Globus pallidus (tissue), 1 donor: ENCODE measurements at regions not wholly inside any gene's neighbourhood (a gene's known extent, or its start where the extent isn't known, plus 50 kb on each side); places are given as distances from the start of the nearest gene placed in this dataset.

Source experiments
- DNase-seq: peaks from one replicate; pipeline ENCODE4 v3.0.0-alpha.2; 2015; ENCODE audit warnings: low spot score

- no peak for DNase-seq
Observed at GRCh38 chr1:29707796-29708195, 471.5 kb downstream of the PTPRU start.

GRCh38 chr1:29706936-29707335 is 470.6 kb downstream of the PTPRU start:
- no peak for DNase-seq

- DNase-seq = no peak
Observed at GRCh38 chr1:29704430-29704829, 468.1 kb downstream of the PTPRU start.

- DNase-seq = peak; percentile 17
Observed at GRCh38 chr1:29703596-29704370, 467.5 kb downstream of the PTPRU start.

DNA sequence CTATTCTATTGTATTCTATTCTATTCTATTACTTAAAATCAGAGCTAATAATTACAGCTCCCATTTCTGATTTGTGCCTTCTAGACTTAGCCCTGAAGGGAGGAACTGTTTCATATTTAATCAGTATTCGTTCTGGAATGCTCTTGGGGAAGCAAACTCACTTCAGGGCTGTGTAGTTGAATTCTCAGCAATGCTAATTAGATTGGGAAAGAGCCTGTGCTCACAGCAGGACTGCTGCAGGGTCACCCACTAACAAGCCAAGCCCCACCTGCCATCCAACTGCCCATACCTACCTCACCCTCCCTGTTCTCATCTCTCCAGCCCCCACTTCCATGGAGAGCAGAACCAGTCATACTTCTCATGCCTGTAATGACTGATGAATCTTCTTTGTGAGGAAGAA is 464.2 kb downstream of the PTPRU start:
- no peak for DNase-seq

DNA sequence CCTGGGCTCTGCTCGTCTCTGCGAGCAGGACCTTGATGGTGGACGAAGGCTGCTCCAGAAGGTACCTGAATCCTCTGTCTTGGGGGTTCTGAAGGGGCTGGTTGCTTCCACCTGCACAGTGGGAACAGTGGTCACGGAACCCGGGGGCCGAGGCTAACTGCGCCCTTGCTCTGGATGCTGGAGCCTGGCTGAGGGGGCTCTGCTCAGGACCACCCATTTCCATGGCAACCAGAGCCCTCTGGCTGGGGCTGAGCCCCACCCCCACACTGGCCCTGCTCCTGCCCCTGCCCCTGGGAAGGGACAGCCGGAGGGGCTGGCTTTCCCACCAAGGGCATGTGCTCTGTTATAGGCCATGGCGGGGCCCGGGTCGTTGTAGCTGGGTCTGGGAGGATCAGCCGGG is 462.3 kb downstream of the PTPRU start:
- no peak for DNase-seq

DNA sequence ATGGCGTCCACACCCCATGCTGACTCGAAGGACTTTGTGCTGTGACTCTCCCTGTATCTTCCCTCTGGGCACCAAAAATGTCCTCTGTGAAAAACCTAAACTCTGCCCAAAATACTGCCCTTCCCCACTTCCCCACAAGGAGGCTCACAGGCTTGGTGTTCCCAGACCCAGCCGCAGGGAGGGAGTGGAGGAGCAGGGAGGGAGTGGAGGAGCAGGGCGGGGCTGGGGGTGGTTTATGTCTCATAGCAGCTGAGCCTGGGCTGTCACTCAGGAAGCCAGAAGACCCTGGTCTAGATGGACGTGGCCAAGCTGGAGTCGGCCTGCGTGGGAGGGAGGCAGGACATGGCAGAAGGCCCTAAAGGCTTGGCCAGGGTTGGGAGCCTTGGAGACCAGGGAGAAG is 461.7 kb downstream of the PTPRU start:
- DNase-seq = no peak

DNA sequence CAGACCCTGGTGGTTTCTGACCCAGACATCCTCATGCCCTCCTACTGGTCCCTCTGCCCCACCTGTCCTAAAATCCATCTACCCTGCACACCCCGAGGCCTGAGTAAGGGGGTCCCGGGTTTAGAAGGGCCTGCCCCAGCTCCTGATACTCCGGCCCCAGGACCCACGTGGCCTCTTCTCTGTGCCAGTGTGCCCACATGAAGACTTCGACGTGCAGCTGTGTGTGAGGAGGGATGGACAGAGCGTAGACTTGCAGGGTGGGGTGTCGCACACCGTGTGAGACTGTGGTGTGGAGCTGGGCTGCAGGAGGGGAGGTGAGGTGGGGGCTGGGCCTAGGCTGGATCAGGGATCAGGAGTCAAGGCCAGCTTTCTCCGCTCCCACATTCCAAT is 461.1 kb downstream of the PTPRU start:
- no peak for DNase-seq

GRCh38 chr1:29696656-29697390 is 460.5 kb downstream of the PTPRU start:
- no peak for DNase-seq

GRCh38 chr1:29695803-29696202 is 459.5 kb downstream of the PTPRU start:
- no peak for DNase-seq

DNA sequence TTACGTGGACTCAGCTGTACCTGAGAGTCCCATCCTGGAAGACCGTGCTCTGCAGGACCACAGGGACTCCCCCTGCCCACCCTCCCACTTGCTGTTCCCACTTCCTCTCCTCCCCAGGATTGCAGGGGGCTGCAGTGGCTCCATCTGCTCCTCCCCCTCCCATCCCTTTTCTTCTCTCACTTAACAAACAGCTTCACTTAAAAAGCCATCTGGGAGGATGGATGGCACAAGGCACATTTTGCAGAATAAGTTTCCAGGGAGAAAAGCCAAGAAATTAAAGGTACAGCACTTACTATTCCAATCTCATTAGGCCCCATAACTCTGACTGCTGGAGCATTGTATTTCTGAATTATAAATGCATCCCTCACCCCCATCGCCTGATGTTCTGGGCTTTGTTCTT is 458.7 kb downstream of the PTPRU start:
- DNase-seq = no peak

DNA sequence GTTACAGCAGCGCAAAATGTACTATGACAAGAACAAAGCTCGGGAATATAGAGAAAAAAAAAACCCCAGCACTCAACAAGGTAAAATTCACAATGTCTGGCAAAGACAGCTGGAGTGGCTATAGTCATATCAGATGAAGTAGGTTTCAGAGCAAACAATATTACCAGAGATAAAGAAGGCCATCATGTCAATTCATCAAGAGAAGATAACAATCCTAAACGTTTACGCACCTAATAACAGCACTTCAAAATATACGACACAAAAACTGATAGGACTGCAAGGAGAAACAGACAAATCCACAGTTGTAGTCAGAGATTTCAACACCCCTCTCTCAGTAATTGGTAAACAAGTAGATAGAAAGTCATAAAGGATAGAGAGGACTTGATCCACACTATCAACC is 455.2 kb downstream of the PTPRU start:
- DNase-seq = no peak

DNA sequence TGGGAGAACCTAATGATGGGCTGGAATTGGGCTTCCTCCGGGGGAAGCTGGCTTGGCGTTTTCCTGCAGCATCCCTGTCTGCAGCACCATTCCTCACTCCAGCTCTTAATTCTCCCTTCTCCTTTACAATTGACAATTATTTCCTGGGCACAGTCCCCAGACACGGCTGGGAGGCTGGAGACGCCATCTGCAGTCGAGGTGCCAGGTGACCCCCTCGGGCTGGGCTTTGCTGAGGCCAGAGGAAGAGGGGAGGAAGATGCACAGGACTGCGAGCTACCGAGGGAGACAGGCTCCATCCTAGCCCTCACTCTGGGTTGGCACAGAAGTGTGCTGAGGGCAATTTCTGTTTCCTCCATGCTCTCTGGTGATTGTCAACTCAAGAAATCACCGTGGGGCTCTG is 453.8 kb downstream of the PTPRU start:
- DNase-seq = no peak

DNA sequence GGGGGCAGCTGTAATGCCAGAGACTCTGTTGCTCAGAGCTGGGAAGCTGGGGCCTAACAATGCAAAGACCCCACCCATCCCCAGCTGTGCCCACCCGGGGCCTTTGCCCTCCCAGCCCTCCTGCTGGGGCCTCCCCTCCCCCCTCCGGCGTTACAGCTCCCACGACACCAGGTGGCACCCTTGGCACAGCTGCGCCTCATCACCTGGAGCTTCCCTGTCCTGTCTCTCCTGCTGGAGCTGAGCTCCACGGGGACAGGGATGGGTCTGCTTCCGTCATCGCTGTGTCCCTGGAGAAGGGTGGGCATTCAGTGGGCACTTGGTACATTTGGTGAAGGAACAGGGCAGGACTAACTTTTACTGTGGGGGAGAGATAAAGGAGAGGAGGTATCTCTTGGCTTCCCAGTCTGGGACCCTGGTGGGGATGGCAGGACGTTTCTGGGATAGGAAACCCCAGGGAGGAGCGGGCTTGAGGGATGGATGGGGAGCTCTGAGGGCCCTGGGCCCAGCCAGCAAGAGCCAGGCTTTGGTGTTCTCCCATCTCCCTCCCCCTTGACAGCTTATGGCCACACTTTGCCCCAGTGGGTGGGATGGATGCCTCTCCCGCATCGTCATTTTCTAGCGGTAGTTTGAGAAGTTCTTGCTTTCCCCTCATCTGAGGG is 453.2 kb downstream of the PTPRU start:
- no peak for DNase-seq

DNA sequence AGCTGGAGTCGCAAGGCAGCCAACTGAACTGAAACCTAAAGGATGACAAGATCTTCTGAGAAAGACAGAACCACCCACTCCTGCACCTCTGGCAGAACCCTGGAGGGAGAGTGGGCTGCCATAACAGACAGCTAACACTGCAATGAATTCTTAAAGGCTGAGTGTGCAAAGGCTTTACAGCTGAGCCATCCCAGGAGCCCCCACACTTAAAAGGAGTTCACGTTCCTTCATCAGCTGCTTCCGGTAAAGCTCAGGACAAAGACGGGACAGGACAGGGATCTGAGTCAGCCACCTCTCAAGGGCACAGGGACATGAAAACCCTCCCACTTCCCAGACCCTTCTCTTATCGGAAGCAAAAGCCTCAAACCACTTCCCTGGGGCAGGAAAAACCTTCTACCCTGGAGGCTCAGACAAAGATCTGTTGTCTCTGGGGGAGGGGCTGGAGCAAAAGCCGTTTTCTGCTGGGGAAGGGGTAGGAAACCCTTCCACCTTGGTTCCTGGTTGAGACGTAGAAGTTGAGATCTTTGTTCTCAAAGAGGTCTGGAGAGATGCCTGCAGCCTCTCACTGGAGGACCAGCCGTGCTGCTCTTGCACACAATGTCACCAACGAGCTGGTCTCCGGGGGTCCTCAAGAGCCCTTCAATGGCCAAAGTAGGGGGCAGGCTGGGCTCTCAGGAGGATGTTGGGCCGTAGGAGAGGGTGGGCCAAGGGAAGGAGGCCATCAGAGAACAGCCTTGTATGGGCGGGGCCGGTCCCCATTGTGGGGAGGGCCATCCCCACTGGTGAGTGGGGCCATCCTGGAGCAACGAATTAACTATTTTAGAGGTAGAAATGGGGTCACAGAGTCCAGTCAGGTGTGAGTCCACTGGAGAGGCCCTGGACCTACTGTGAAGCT is 452.4 kb downstream of the PTPRU start:
- no peak for DNase-seq

- no peak for DNase-seq
Observed at GRCh38 chr1:29687601-29688244, 451.4 kb downstream of the PTPRU start.

GRCh38 chr1:29687166-29687565 is 450.8 kb downstream of the PTPRU start:
- DNase-seq = no peak

GRCh38 chr1:29686012-29686930 is 449.9 kb downstream of the PTPRU start:
- DNase-seq = no peak

GRCh38 chr1:29685387-29685786 is 449.1 kb downstream of the PTPRU start:
- DNase-seq = no peak

GRCh38 chr1:29684141-29684540 is 447.8 kb downstream of the PTPRU start:
- DNase-seq = no peak
